ENCODE measurements at regions not wholly inside any gene's neighbourhood (a gene's known extent, or its start where the extent isn't known, plus 50 kb on each side); places are given as distances from the start of the nearest gene placed in this dataset.

DNA sequence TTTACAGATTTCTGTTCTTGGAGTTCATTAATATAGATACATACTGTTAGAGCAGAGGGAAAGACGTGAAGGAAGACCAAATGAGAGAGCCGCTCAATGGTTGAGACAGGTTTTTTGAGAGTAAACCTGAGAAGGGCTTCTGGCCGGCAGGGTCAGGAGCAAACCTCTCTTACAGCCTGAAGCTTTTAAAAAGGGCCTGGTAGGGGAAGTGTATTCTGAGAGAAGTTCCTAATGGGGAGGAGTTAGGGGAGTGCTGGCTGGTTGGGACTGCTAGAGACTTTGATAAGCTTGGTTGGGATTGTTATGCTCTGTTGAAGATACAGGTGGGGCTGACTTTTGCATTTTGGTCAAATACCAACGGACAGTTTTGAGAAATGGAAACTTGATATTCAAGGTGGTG lies 186.8 kb upstream of the PABPC4L start:
- TF ChIP-seq, protein P1, sequence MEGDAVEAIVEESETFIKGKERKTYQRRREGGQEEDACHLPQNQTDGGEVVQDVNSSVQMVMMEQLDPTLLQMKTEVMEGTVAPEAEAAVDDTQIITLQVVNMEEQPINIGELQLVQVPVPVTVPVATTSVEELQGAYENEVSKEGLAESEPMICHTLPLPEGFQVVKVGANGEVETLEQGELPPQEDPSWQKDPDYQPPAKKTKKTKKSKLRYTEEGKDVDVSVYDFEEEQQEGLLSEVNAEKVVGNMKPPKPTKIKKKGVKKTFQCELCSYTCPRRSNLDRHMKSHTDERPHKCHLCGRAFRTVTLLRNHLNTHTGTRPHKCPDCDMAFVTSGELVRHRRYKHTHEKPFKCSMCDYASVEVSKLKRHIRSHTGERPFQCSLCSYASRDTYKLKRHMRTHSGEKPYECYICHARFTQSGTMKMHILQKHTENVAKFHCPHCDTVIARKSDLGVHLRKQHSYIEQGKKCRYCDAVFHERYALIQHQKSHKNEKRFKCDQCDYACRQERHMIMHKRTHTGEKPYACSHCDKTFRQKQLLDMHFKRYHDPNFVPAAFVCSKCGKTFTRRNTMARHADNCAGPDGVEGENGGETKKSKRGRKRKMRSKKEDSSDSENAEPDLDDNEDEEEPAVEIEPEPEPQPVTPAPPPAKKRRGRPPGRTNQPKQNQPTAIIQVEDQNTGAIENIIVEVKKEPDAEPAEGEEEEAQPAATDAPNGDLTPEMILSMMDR (IDR thresholded peaks at IDR 0.05; ENCODE audit: low read depth, low read length) = no peak
- DNase-seq (ENCODE audit: extremely low read depth, low read depth) = no peak

DNA sequence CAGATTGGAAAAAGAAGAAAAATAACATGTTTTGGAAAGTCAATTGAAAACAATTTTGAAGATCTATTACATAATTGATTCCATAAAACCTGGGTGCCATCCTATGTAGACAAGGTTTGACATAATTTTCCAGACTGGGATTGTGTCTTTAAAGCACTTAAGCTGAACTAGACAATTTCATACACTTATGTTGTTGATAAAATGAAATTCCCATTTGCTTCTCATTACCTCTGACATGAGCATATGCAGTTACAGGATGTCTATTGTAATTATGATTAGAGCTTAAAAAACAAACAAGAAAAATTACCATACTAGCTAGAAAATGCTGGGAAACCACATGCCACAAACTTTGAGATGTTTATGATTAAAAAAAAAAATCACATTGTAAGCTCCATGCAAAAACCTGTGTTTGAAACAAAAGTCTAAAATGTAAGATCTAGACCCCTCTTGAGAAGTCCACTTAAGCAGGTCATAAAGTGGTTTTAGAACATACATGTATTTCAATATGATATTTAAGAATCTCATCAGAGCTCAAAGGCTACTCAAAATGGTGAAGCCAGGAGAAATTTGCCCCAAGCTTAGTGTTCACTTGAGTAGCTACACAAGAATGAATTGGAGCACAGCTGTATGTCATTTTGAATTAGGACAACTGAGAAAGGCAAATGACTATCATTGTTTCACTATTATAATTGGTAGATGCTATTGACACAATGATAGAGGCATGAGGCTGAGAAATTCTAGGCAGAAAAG lies 181.1 kb upstream of the PABPC4L start:
- DNase-seq (ENCODE audit: extremely low read depth, low read depth) = no peak
- TF ChIP-seq, protein P1 (IDR thresholded peaks at IDR 0.05; ENCODE audit: low read depth, low read length) = no peak

DNA sequence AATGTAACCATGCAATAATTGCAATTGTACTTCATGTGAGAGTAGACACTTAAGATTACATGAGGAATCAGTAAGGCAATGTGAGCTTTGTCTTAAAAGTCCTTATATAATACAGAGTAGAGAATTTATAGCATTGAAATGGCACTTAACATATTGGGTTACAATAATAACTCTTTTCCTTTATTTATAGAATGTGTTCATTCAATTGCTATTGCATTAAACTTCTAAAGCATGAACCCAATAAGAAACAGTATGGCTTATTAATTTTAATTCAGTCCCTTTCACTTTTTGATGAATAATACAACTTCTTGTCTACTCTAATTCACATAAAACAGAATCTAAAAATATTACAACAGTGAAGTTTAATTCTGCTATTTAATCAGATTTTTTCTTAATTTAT lies 174.2 kb upstream of the PABPC4L start:
- TF ChIP-seq, protein P1 (IDR thresholded peaks at IDR 0.05; ENCODE audit: low read depth, low read length) = no peak
- DNase-seq (ENCODE audit: extremely low read depth, low read depth) = no peak

DNA sequence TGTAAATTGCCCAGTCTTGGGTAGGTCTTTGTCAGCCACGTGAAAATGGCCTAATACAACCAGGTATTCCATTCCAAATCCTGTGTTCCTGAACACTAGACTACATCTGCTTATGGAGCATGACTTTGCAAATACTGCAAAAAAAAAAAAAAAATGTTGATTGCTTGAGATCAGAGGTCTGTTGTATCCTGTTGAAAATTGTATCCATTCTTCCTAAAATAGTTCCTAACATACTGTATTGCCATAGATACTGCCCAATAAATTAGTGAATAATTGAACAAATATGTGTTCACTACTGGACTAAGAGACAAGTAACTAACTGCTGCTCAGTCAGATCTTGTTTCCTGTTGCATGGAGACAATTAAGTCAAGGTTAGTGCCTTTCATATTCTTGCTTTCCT lies 164.3 kb upstream of the PABPC4L start:
- DNase-seq (ENCODE audit: extremely low read depth, low read depth) = peak; percentile 12
- TF ChIP-seq, protein P1 (IDR thresholded peaks at IDR 0.05; ENCODE audit: low read depth, low read length) = no peak

DNA sequence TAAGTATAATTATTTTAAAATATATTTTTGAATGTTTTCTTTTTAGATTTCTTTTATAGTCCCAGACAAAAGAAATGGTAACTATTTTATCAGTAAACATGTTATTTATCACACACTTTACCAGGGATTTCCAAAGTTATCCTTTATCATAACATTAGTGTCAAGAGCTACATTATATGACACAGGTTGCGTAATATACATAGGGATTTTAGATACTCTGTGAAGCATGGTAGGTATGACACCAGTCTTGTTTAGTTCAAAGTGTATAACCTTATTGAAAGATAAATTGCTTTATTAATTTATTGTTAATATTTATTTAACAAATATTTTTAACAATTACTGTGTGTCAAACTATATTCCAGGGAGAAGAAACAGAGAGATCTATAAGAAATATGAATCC lies 163.3 kb upstream of the PABPC4L start:
- TF ChIP-seq, protein P1 (IDR thresholded peaks at IDR 0.05; ENCODE audit: low read depth, low read length) = no peak
- DNase-seq (ENCODE audit: extremely low read depth, low read depth) = no peak

DNA sequence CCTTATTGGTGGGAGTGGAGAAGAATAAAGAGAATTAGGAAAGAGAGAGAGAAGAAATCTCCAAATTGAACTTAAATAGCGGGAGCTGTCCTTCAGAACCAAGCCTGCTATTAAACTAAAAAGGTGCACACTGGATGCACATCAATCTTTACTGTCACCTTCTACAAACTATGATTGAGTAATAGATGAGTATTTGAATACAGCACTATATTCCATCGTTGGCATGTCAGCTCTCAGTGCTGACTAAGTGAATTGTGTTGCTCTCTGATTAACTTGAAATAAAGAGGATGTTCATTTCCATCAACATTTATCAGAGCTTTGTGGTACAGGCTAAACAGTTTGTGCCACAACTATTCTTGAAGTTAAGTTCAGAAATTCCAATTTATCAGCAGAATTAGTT lies 143.7 kb upstream of the PABPC4L start:
- TF ChIP-seq, protein P1 (IDR thresholded peaks at IDR 0.05; ENCODE audit: low read depth, low read length) = no peak
- no peak for DNase-seq (ENCODE audit: extremely low read depth, low read depth)

DNA sequence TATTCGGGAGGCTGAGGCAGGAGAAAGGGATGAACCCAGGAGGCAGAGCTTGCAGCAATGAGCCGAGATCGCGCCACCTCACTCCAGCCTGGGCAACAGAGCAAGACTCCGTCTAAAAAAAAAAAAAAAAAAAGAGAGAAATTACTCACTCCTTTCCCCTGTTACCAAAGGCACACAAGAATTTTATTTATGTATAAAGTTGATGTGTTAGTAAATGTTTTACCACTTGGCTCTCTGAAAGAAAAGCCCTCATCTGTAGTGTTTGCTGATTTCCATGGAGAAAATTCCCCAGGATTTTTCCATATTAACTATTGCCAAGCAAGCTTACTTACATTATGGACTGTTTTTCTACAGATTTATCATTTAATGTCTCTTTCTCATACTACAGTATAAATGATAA lies 142.1 kb upstream of the PABPC4L start:
- TF ChIP-seq, protein P1 (IDR thresholded peaks at IDR 0.05; ENCODE audit: low read depth, low read length) = no peak
- no peak for DNase-seq (ENCODE audit: extremely low read depth, low read depth)

Measured in AG09319 (cell line).